Hematopoietic multipotent progenitor cell treated with erythropoietin and hydrocortisone succinate and interleukin-3 and kit ligand, for 6 days (in vitro differentiated cells): ENCODE measurements at regions not wholly inside any gene's neighbourhood (a gene's known extent, or its start where the extent isn't known, plus 50 kb on each side); places are given as distances from the start of the nearest gene placed in this dataset.

Experiments
- DNase-seq: peaks from one replicate; pipeline ENCODE4 v3.0.0-alpha.2; 2015

GRCh38 chr5:114644576-114644975, 282.7 kb downstream of the KCNN2 start:
- no peak for DNase-seq

DNA sequence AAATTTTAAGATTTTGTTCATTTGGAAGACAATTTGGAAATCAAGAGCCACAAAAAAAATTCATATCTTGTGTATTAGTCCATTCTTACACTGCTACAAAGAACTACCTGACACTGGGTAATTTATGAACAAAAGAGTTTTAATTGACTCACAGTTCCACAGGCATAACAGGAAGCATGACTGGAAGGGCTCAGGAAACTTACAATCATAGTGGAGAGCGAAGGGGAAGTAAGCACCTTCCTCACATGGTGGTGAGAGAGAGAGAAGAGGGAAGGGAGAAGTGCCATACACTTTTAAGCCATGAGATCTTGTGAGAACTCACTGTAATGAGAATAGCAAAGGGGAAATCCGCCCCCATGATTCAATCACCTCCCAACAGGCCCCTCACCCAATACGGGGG, 274.4 kb downstream of the KCNN2 start:
- no peak for DNase-seq

- no peak for DNase-seq
These were observed 273.4 kb downstream of the KCNN2 start for GRCh38 chr5:114634967-114635901.

GRCh38 chr5:114634517-114634916, 272.6 kb downstream of the KCNN2 start:
- no peak for DNase-seq

- DNase-seq = no peak
These were observed 250.5 kb downstream of the KCNN2 start for GRCh38 chr5:114612406-114612805.

DNA sequence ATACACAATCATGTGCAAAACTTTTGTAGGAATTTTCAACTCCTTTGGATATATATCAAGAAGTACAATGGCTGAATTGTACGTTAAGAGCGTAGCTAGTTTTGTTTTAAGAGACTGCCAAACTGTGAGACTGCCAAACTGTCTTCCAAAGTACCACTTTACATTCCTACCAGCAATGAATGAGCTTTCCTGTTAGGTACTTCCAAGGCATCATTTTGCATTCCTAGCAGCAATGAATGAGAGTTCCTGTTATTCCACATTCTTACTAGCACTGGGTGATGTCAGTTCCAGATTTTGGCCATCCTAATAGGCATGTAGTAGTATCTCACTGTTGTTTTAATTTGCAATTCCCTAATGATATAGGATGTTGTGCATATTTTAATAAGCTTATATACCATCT, 219.3 kb downstream of the KCNN2 start:
- DNase-seq = no peak

GRCh38 chr5:114565871-114566270, 204.0 kb downstream of the KCNN2 start:
- no peak for DNase-seq

GRCh38 chr5:114565139-114565538, 203.3 kb downstream of the KCNN2 start:
- no peak for DNase-seq

- DNase-seq = no peak
These were observed 199.5 kb downstream of the KCNN2 start for GRCh38 chr5:114561415-114561814.
